Renal pelvis (tissue), 1 donor: ENCODE measurements at regions not wholly inside any gene's neighbourhood (a gene's known extent, or its start where the extent isn't known, plus 50 kb on each side); places are given as distances from the start of the nearest gene placed in this dataset.
A peak's percentile ranks its signal among the peaks of the same experiment; 100 is the strongest.

Experiments used
- DNase-seq: peaks from one replicate; pipeline ENCODE4 v3.0.0-alpha.2; 2013

- no peak for DNase-seq
Observed at GRCh38 chr10:50936335-50936734, 50.9 kb upstream of the A1CF start.

- DNase-seq = peak; percentile 37
Observed at GRCh38 chr10:50937230-50937907, 51.9 kb upstream of the A1CF start.

- no peak for DNase-seq
Observed at GRCh38 chr10:50941629-50942028, 56.2 kb upstream of the A1CF start.

- no peak for DNase-seq
Observed at GRCh38 chr10:50946991-50947781, 61.8 kb upstream of the A1CF start.

GRCh38 chr10:50951365-50951764 lies 65.9 kb upstream of the A1CF start:
- DNase-seq = no peak

- no peak for DNase-seq
Observed at GRCh38 chr10:50961297-50961696, 75.9 kb upstream of the A1CF start.

GRCh38 chr10:50963063-50963462 lies 77.6 kb upstream of the A1CF start:
- no peak for DNase-seq

GRCh38 chr10:50968386-50969091 lies 83.1 kb upstream of the A1CF start:
- DNase-seq = no peak

- no peak for DNase-seq
Observed at GRCh38 chr10:50972591-50972990, 87.2 kb upstream of the A1CF start.

- no peak for DNase-seq
Observed at GRCh38 chr10:50981385-50981784, 92.9 kb upstream of the PRKG1 start.

GRCh38 chr10:50981904-50982303 lies 92.4 kb upstream of the PRKG1 start:
- DNase-seq = no peak

- no peak for DNase-seq
Observed at GRCh38 chr10:50982989-50983388, 91.3 kb upstream of the PRKG1 start.

- DNase-seq = no peak
Observed at GRCh38 chr10:50987934-50988333, 86.4 kb upstream of the PRKG1 start.

- DNase-seq = peak; percentile 19
Observed at GRCh38 chr10:50988792-50989191, 85.5 kb upstream of the PRKG1 start.

- DNase-seq = peak; percentile 72
Observed at GRCh38 chr10:50990568-50991455, 83.5 kb upstream of the PRKG1 start.

- DNase-seq = peak; percentile 57
Observed at GRCh38 chr10:50991456-50992355, 82.6 kb upstream of the PRKG1 start.

GRCh38 chr10:50992356-50992901 lies 81.9 kb upstream of the PRKG1 start:
- no peak for DNase-seq

- peak; percentile 65 for DNase-seq
Observed at GRCh38 chr10:50992972-50993766, 81.1 kb upstream of the PRKG1 start.

GRCh38 chr10:50993771-50994251 lies 80.5 kb upstream of the PRKG1 start:
- DNase-seq = peak; percentile 54
